ENCODE measurements at regions not wholly inside any gene's neighbourhood (a gene's known extent, or its start where the extent isn't known, plus 50 kb on each side); places are given as distances from the start of the nearest gene placed in this dataset.
"Not testable (repeated sequence)": the region's sequence is repeated elsewhere in the genome, so short reads cannot be mapped to it uniquely, and the experiment has no call there.

GRCh38 chr9:41042111-41042510 is 86.4 kb downstream of the FOXD4L6 start:
- not testable (repeated sequence) for TF ChIP-seq CTCF (IDR thresholded peaks at IDR 0.05; ENCODE audit: low read depth, low read length, missing input control); FOXA1 (IDR thresholded peaks at IDR 0.05); HNF4G (IDR thresholded peaks at IDR 0.05); SP1 (IDR thresholded peaks at IDR 0.05); EGR1 (IDR thresholded peaks at IDR 0.05; ENCODE audit: low read depth in 2 of 2); RAD21 (IDR thresholded peaks at IDR 0.05); REST (IDR thresholded peaks at IDR 0.05); ATF3 (IDR thresholded peaks at IDR 0.05); TAF1 (conservative IDR thresholded peaks at IDR 0.05); MAX (IDR thresholded peaks at IDR 0.05); FOXA2 (IDR thresholded peaks at IDR 0.05)
